GM12891 (cell line): ENCODE measurements at regions not wholly inside any gene's neighbourhood (a gene's known extent, or its start where the extent isn't known, plus 50 kb on each side); places are given as distances from the start of the nearest gene placed in this dataset.

Source experiments
- POLR2A ChIP-seq: IDR thresholded peaks from 2 replicates; pipeline ENCODE4 v1.6.1; 2011; ENCODE audit warnings: low read depth, low read length, control low read depth
- POLR2AphosphoS5 ChIP-seq: IDR thresholded peaks from 2 replicates; pipeline ENCODE4 v1.6.1; 2011; ENCODE audit warnings: low read depth, low read length, control low read depth
- TAF1 ChIP-seq: IDR thresholded peaks from 2 replicates; pipeline ENCODE4 v1.6.1; 2011; ENCODE audit warnings: low read depth, low read length, control low read depth

DNA sequence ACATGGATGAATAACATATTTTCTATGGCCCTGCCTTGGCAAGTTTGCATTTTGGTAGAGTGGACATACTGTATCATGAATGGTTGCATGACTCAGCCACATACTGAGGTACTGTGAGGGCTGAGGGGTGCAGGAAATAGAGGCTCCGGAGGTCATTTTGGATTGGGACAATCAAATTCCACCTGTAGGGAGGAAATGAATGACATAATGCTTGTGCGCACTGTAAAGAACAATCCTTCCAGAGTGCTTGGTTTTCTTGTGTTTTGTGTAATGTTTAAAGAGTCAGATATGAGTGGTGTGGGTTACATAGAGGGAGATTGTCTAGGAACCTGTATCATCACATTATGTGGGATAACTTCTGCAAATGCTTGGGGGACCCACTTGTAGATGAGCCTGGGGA, 329.9 kb upstream of the PROX1 start:
- TF ChIP-seq POLR2A (no peak), TAF1 (no peak), POLR2AphosphoS5 (no peak)
